ENCODE measurements at regions not wholly inside any gene's neighbourhood (a gene's known extent, or its start where the extent isn't known, plus 50 kb on each side); places are given as distances from the start of the nearest gene placed in this dataset.

GRCh38 chr6:22964334-22964733 is 395.0 kb downstream of the HDGFL1 start:
- TF ChIP-seq CTCF (IDR thresholded peaks at IDR 0.05) (no peak), POLR2A (IDR thresholded peaks at IDR 0.05) (no peak), POLR2AphosphoS5 (IDR thresholded peaks at IDR 0.05) (no peak), EP300 (IDR thresholded peaks at IDR 0.05) (no peak)

Measured in sigmoid colon (tissue), 4 donors.